ENCODE measurements at regions not wholly inside any gene's neighbourhood (a gene's known extent, or its start where the extent isn't known, plus 50 kb on each side); places are given as distances from the start of the nearest gene placed in this dataset.

DNA sequence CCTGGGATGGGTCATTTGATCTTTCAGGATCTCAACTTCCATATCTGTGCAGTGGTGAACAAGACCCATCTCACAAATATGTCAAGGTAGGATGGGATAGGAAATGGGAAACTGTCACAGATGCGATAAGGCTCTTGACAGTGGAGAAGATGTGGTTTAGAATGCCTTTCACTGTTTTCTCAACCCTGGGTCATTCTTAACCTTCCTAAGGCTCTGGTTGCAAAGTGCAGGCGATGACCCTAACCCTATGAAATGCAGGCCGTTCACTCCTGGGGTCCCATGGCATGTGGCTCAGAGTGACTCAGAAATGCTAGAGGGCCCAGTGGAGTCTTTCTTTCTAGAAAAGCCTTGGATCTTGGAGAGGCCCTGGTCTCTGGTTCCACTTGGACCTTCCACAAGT is 61.7 kb downstream of the FOXA2 start:
- TF ChIP-seq, protein P1, sequence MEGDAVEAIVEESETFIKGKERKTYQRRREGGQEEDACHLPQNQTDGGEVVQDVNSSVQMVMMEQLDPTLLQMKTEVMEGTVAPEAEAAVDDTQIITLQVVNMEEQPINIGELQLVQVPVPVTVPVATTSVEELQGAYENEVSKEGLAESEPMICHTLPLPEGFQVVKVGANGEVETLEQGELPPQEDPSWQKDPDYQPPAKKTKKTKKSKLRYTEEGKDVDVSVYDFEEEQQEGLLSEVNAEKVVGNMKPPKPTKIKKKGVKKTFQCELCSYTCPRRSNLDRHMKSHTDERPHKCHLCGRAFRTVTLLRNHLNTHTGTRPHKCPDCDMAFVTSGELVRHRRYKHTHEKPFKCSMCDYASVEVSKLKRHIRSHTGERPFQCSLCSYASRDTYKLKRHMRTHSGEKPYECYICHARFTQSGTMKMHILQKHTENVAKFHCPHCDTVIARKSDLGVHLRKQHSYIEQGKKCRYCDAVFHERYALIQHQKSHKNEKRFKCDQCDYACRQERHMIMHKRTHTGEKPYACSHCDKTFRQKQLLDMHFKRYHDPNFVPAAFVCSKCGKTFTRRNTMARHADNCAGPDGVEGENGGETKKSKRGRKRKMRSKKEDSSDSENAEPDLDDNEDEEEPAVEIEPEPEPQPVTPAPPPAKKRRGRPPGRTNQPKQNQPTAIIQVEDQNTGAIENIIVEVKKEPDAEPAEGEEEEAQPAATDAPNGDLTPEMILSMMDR (IDR thresholded peaks at IDR 0.05; ENCODE audit: low read depth, low read length, poor library complexity, severe bottlenecking), result no peak
- TF ChIP-seq EZH2phosphoT487 (IDR thresholded peaks at IDR 0.05; ENCODE audit: borderline replicate concordance, low read length), result no peak

All from DOHH2 (cell line).